ENCODE measurements at regions not wholly inside any gene's neighbourhood (a gene's known extent, or its start where the extent isn't known, plus 50 kb on each side); places are given as distances from the start of the nearest gene placed in this dataset.

GRCh38 chr2:486371-486770 is 190.8 kb downstream of the TMEM18 start:
- no peaks in the 10 kb centered on the region for H3K4me1 ChIP-seq (ENCODE audit: insufficient read depth, low read length)
- TF ChIP-seq EZH2 (IDR thresholded peaks at IDR 0.05; ENCODE audit: borderline replicate concordance, low read depth, low read length, severe bottlenecking) (no peak), CTCF (IDR thresholded peaks at IDR 0.05; ENCODE audit: borderline replicate concordance, extremely low read depth, low read length, poor library complexity, severe bottlenecking) (no peak)
- no peaks in the 10 kb centered on the region for H4K20me1 ChIP-seq (ENCODE audit: insufficient read depth, low read length)
- no peak overlapping the region for H3K4me2 ChIP-seq (ENCODE audit: insufficient read depth, low read length)
- ATAC-seq (ENCODE audit: insufficient read depth, low read depth) (no peak), DNase-seq (no peak)
- H3K27ac ChIP-seq (ENCODE audit: low read length), result no peak overlapping the region
- no peaks in the 10 kb centered on the region for H3K36me3 ChIP-seq (ENCODE audit: insufficient read depth, low read length)
- no peaks in the 10 kb centered on the region for H3K9me3 ChIP-seq (ENCODE audit: insufficient read depth, low read length, severe bottlenecking)
- no peaks in the 10 kb centered on the region for H3K27me3 ChIP-seq (ENCODE audit: insufficient read depth, low read length, poor library complexity)
- H2AFZ ChIP-seq (ENCODE audit: low read depth, low read length), result no peak overlapping the region
- H3K79me2 ChIP-seq (ENCODE audit: insufficient read depth, low read length), result no peaks in the 10 kb centered on the region
- H3K4me3 ChIP-seq (ENCODE audit: low read depth in 1 of 2, low read length in 2 of 2), result no peak overlapping the region
- no peak overlapping the region for H3K9ac ChIP-seq (ENCODE audit: low read depth, low read length)

GRCh38 chr2:481388-481787 is 193.5 kb upstream of the ALKAL2 start:
- H4K20me1 ChIP-seq (ENCODE audit: insufficient read depth, low read length), result no peaks in the 10 kb centered on the region
- H3K27me3 ChIP-seq (ENCODE audit: insufficient read depth, low read length, poor library complexity), result peaks cover 9% of the 10 kb centered on the region
- no peak overlapping the region for H3K9ac ChIP-seq (ENCODE audit: low read depth, low read length)
- H3K79me2 ChIP-seq (ENCODE audit: insufficient read depth, low read length), result no peaks in the 10 kb centered on the region
- TF ChIP-seq EZH2 (IDR thresholded peaks at IDR 0.05; ENCODE audit: borderline replicate concordance, low read depth, low read length, severe bottlenecking) (no peak), CTCF (IDR thresholded peaks at IDR 0.05; ENCODE audit: borderline replicate concordance, extremely low read depth, low read length, poor library complexity, severe bottlenecking) (no peak)
- H3K4me3 ChIP-seq (ENCODE audit: low read depth in 1 of 2, low read length in 2 of 2), result no peak overlapping the region
- H3K9me3 ChIP-seq (ENCODE audit: insufficient read depth, low read length, severe bottlenecking), result no peaks in the 10 kb centered on the region
- no peak overlapping the region for H2AFZ ChIP-seq (ENCODE audit: low read depth, low read length)
- ATAC-seq (ENCODE audit: insufficient read depth, low read depth), result no peak
- no peak overlapping the region for H3K27ac ChIP-seq (ENCODE audit: low read length)
- no peak for DNase-seq
- H3K4me2 ChIP-seq (ENCODE audit: insufficient read depth, low read length), result no peak overlapping the region
- no peaks in the 10 kb centered on the region for H3K4me1 ChIP-seq (ENCODE audit: insufficient read depth, low read length)
- H3K36me3 ChIP-seq (ENCODE audit: insufficient read depth, low read length), result no peaks in the 10 kb centered on the region

GRCh38 chr2:479490-480176 is 191.7 kb upstream of the ALKAL2 start:
- H3K27me3 ChIP-seq (ENCODE audit: insufficient read depth, low read length, poor library complexity), result peaks cover 9% of the 10 kb centered on the region
- no peak overlapping the region for H3K4me3 ChIP-seq (ENCODE audit: low read depth in 1 of 2, low read length in 2 of 2)
- no peak for ATAC-seq (ENCODE audit: insufficient read depth, low read depth)
- H3K4me2 ChIP-seq (ENCODE audit: insufficient read depth, low read length), result no peak overlapping the region
- no peaks in the 10 kb centered on the region for H3K79me2 ChIP-seq (ENCODE audit: insufficient read depth, low read length)
- no peaks in the 10 kb centered on the region for H4K20me1 ChIP-seq (ENCODE audit: insufficient read depth, low read length)
- H3K9me3 ChIP-seq (ENCODE audit: insufficient read depth, low read length, severe bottlenecking), result no peaks in the 10 kb centered on the region
- TF ChIP-seq EZH2 (IDR thresholded peaks at IDR 0.05; ENCODE audit: borderline replicate concordance, low read depth, low read length, severe bottlenecking), result no peak
- TF ChIP-seq CTCF (IDR thresholded peaks at IDR 0.05; ENCODE audit: borderline replicate concordance, extremely low read depth, low read length, poor library complexity, severe bottlenecking), result no peak
- H2AFZ ChIP-seq (ENCODE audit: low read depth, low read length), result no peak overlapping the region
- no peak for DNase-seq
- H3K36me3 ChIP-seq (ENCODE audit: insufficient read depth, low read length), result no peaks in the 10 kb centered on the region
- H3K9ac ChIP-seq (ENCODE audit: low read depth, low read length), result no peak overlapping the region
- H3K27ac ChIP-seq (ENCODE audit: low read length), result no peak overlapping the region
- no peaks in the 10 kb centered on the region for H3K4me1 ChIP-seq (ENCODE audit: insufficient read depth, low read length)
